D721Med (cell line): ENCODE measurements at regions not wholly inside any gene's neighbourhood (a gene's known extent, or its start where the extent isn't known, plus 50 kb on each side); places are given as distances from the start of the nearest gene placed in this dataset.

Source experiments
- DNase-seq: peaks from one replicate; pipeline ENCODE4 v3.0.0; 2011; ENCODE audit warnings: low spot score; ENCODE audit not compliant: insufficient read length
- FAIRE-seq: peaks from 2 replicates; lab custom pipeline; 2011; peaks lifted over from hg19 to GRCh38; lab: Jason Lieb, UNC
- TF ChIP-seq, protein P1 (sequence below): IDR thresholded peaks from 2 replicates; pipeline ENCODE4 v1.5.1; 2012; ENCODE audit warnings: mild to moderate bottlenecking, control low read depth; ENCODE audit not compliant: insufficient read depth; ENCODE audit errors: missing control alignments

GRCh38 chr16:17845031-17845430 is 374.3 kb upstream of the XYLT1 start:
- TF ChIP-seq, protein P1, sequence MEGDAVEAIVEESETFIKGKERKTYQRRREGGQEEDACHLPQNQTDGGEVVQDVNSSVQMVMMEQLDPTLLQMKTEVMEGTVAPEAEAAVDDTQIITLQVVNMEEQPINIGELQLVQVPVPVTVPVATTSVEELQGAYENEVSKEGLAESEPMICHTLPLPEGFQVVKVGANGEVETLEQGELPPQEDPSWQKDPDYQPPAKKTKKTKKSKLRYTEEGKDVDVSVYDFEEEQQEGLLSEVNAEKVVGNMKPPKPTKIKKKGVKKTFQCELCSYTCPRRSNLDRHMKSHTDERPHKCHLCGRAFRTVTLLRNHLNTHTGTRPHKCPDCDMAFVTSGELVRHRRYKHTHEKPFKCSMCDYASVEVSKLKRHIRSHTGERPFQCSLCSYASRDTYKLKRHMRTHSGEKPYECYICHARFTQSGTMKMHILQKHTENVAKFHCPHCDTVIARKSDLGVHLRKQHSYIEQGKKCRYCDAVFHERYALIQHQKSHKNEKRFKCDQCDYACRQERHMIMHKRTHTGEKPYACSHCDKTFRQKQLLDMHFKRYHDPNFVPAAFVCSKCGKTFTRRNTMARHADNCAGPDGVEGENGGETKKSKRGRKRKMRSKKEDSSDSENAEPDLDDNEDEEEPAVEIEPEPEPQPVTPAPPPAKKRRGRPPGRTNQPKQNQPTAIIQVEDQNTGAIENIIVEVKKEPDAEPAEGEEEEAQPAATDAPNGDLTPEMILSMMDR: no peak
- no peak for FAIRE-seq
- no peak for DNase-seq

- FAIRE-seq: no peak
- TF ChIP-seq, protein P1: no peak
- DNase-seq: no peak
Measured at GRCh38 chr16:17843905-17844304, 373.1 kb upstream of the XYLT1 start.

GRCh38 chr16:17839907-17840306 is 369.1 kb upstream of the XYLT1 start:
- TF ChIP-seq, protein P1: no peak
- DNase-seq (no peak), FAIRE-seq (no peak)

DNA sequence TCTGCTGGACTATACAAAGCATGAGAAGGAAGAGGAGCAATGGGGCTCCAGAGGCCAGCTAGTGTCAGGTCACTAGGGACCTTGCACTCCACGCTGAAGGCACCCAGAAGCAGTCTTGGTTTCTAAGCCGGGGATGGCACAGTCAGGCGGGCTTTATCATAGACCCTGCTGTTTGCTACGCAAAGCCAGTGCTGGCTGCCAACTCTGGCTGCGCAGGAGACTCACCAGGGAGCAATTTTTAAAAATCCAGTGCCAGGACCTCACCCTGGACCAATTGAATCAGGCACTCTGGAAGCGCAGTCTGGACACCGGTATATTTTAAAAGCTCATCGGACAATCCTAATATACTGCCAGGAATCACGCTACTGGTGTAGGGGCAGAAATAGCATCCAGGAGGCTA is 368.5 kb upstream of the XYLT1 start:
- no peak for DNase-seq
- FAIRE-seq: no peak

GRCh38 chr16:17836868-17837602 is 366.3 kb upstream of the XYLT1 start:
- TF ChIP-seq, protein P1: no peak
- FAIRE-seq (no peak), DNase-seq (no peak)

More for the DNA sequence above, 368.5 kb upstream of the XYLT1 start:
- TF ChIP-seq, protein P1: no peak

GRCh38 chr16:17835118-17835876 is 364.5 kb upstream of the XYLT1 start:
- DNase-seq: no peak
- TF ChIP-seq, protein P1: no peak
- FAIRE-seq: no peak

DNA sequence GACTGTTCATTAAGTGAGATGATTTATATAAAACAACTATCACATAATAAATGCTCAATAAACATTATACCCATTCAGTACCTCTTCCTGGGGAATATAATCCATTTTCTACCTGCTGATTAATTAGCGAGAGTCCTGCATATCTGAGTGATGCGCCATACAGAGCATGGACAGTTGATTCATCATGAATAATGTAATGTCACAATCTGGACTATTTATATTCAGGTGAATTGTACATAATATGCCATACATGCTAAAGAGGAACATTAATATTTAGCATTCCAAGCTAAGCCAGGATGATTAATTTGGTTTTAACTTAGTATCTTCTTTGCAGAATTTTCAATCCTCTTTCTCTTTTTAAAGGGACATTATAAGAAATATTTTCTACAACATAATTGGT is 362.0 kb upstream of the XYLT1 start:
- FAIRE-seq (no peak), DNase-seq (no peak)
- TF ChIP-seq, protein P1: no peak
